CD4-positive, alpha-beta T cell (primary cell): ENCODE measurements at regions not wholly inside any gene's neighbourhood (a gene's known extent, or its start where the extent isn't known, plus 50 kb on each side); places are given as distances from the start of the nearest gene placed in this dataset.

Experiments used
- ATAC-seq: fragments of 200-7000 bp; cut with Tn5 transposase; one replicate; pipeline ENCODE4 v1.10.0; 2022; ENCODE audit warnings: mild to moderate bottlenecking; ENCODE audit not compliant: poor library complexity
- CTCF ChIA-PET: fragments of 350-600 bp; sonication (Branson Sonifier 250); formaldehyde crosslinking; loops from one replicate; lab custom pipeline; 2021; ENCODE audit warnings: antibody characterized with exemption, inconsistent platforms; lab: Charles Lee
- POLR2A ChIA-PET: fragments of 350-600 bp; sonication (Branson Sonifier 250); formaldehyde crosslinking; loops from one replicate; lab custom pipeline; 2021; ENCODE audit warnings: antibody characterized with exemption, inconsistent platforms; lab: Charles Lee
- DNase-seq, 14 experiments: peaks; one replicate each; pipeline ENCODE4 v3.0.0-alpha.2; 2013 to 2020; ENCODE audit warnings: mixed read lengths in 2 of 14
- H3K27ac ChIP-seq, 2 donors: one replicate each; pipeline versions ENCODE4 v1.5.1 to v1.7.0; 2013; ENCODE audit warnings: low read length in 2 of 2, low read depth in 1 of 2, mild to moderate bottlenecking in 1 of 2
- H3K27me3 ChIP-seq, 2 experiments: 1 replicate in 1 of 2; 2 replicates in 1 of 2; pipeline versions ENCODE4 v1.6.1 to v1.7.0; 2013; ENCODE audit warnings: low read length in 2 of 2, control low read depth in 1 of 2, mild to moderate bottlenecking in 1 of 2, moderate library complexity in 1 of 2; ENCODE audit not compliant: insufficient read depth in 2 of 2, control insufficient read depth in 1 of 2
- H3K36me3 ChIP-seq: one replicate; pipeline ENCODE4 v1.6.1; 2013; ENCODE audit warnings: low read length, control low read depth; ENCODE audit not compliant: insufficient read depth
- H3K4me1 ChIP-seq: one replicate; pipeline ENCODE4 v1.6.1; 2013; ENCODE audit warnings: low read length, control low read depth; ENCODE audit not compliant: insufficient read depth
- H3K4me3 ChIP-seq: one replicate; pipeline ENCODE4 v1.5.1; 2013; ENCODE audit warnings: mild to moderate bottlenecking, low read length, moderate library complexity
- H3K9me3 ChIP-seq, 2 experiments: 1 replicate in 1 of 2; 2 replicates in 1 of 2; pipeline versions ENCODE4 v1.6.1 to v1.7.0; 2013; ENCODE audit warnings: low read length in 2 of 2, mild to moderate bottlenecking in 2 of 2, control low read depth in 1 of 2, moderate library complexity in 1 of 2; ENCODE audit not compliant: control insufficient read depth in 1 of 2, insufficient read depth in 1 of 2
- H3K27ac Mint-ChIP-seq: one replicate; pipeline ENCODE4 v1.8.0; 2020; ENCODE audit warnings: mixed read lengths
- H3K27me3 Mint-ChIP-seq: one replicate; pipeline ENCODE4 v1.8.0; 2021; ENCODE audit warnings: mixed read lengths
- H3K36me3 Mint-ChIP-seq: one replicate; pipeline ENCODE4 v1.8.0; 2021; ENCODE audit warnings: low read depth, mixed read lengths
- H3K4me1 Mint-ChIP-seq: one replicate; pipeline ENCODE4 v1.8.0; 2021; ENCODE audit warnings: low read depth, mixed read lengths
- H3K4me3 Mint-ChIP-seq: one replicate; pipeline ENCODE4 v1.8.0; 2020; ENCODE audit warnings: mild to moderate bottlenecking, mixed read lengths
- H3K9me3 Mint-ChIP-seq: one replicate; pipeline ENCODE4 v1.8.0; 2020; ENCODE audit warnings: mixed read lengths
- CTCF ChIP-seq: fragments of 200-600 bp; IDR thresholded peaks from one replicate; pipeline ENCODE4 v1.8.0; 2022; ENCODE audit warnings: antibody characterized with exemption, mild to moderate bottlenecking
- intact Hi-C, 2 experiments: fragments of 100-400 bp; cut with DNase I in 1 of 2; cut with micrococcal nuclease in 1 of 2; formaldehyde crosslinking; loops; one replicate each; pipeline versions ENCODE4 v1.15.1 to v1.9.0; 2023 to 2025; cut with DNase I, micrococcal nuclease

GRCh38 chr11:90775567-90776165 is 552.8 kb upstream of the CHORDC1 start:
- H3K9me3 ChIP-seq = peaks cover 0 to 12% of the 10 kb centered on the region in 2 experiments
- H3K4me1 ChIP-seq = no peaks in the 10 kb centered on the region
- POLR2A ChIA-PET = no interaction called here
- H3K27ac ChIP-seq = no peak overlapping the region
- CTCF ChIA-PET = no interaction called here
- H3K4me3 ChIP-seq = no peak overlapping the region
- H3K27me3 ChIP-seq = no peaks in the 10 kb centered on the region
- no peak for ATAC-seq
- H3K27ac Mint-ChIP-seq = no peak overlapping the region
- H3K9me3 Mint-ChIP-seq = peaks cover 15% of the 10 kb centered on the region
- DNase-seq = no peak
- H3K36me3 Mint-ChIP-seq = no peaks in the 10 kb centered on the region
- intact Hi-C loops = no loop called here
- no peaks in the 10 kb centered on the region for H3K4me1 Mint-ChIP-seq
- H3K36me3 ChIP-seq = no peaks in the 10 kb centered on the region
- no peak for TF ChIP-seq CTCF
- H3K27me3 Mint-ChIP-seq = no peaks in the 10 kb centered on the region
- no peak overlapping the region for H3K4me3 Mint-ChIP-seq

GRCh38 chr11:90774727-90775566 is 552.1 kb upstream of the CHORDC1 start:
- TF ChIP-seq CTCF = no peak
- intact Hi-C loops = no loop called here
- ChIA-PET CTCF (no interaction called here), POLR2A (no interaction called here)
- peaks cover 15% of the 10 kb centered on the region for H3K9me3 Mint-ChIP-seq
- no peaks in the 10 kb centered on the region for H3K36me3 ChIP-seq
- H3K27me3 Mint-ChIP-seq = no peaks in the 10 kb centered on the region
- no peaks in the 10 kb centered on the region for H3K27me3 ChIP-seq
- H3K4me3 Mint-ChIP-seq = no peak overlapping the region
- no peaks in the 10 kb centered on the region for H3K36me3 Mint-ChIP-seq
- H3K9me3 ChIP-seq = peaks cover 0 to 15% of the 10 kb centered on the region in 2 experiments
- ATAC-seq (no peak), DNase-seq (peak in 1 of 14 experiments; percentile 4)
- H3K27ac Mint-ChIP-seq = no peak overlapping the region
- H3K27ac ChIP-seq = no peak overlapping the region
- no peaks in the 10 kb centered on the region for H3K4me1 Mint-ChIP-seq
- H3K4me3 ChIP-seq = no peak overlapping the region
- no peaks in the 10 kb centered on the region for H3K4me1 ChIP-seq

- POLR2A ChIA-PET = no interaction called here
- DNase-seq = no peak
- Histone ChIP-seq H3K4me3 (no peak overlapping the region), H3K36me3 (no peaks in the 10 kb centered on the region), H3K4me1 (no peaks in the 10 kb centered on the region), H3K27ac (no peak overlapping the region), H3K9me3 (peaks cover 0 to 10% of the 10 kb centered on the region in 2 experiments), H3K27me3 (no peaks in the 10 kb centered on the region)
- no peaks in the 10 kb centered on the region for H3K27me3 Mint-ChIP-seq
- TF ChIP-seq CTCF = no peak
- H3K27ac Mint-ChIP-seq = no peak overlapping the region
- ATAC-seq = no peak
- intact Hi-C loops = no loop called here
- no peak overlapping the region for H3K4me3 Mint-ChIP-seq
- H3K9me3 Mint-ChIP-seq = peaks cover 11% of the 10 kb centered on the region
- H3K4me1 Mint-ChIP-seq = no peaks in the 10 kb centered on the region
- no peaks in the 10 kb centered on the region for H3K36me3 Mint-ChIP-seq
- CTCF ChIA-PET = no interaction called here
Measured at GRCh38 chr11:90770007-90770406, 547.2 kb upstream of the CHORDC1 start.
